ENCODE measurements at regions not wholly inside any gene's neighbourhood (a gene's known extent, or its start where the extent isn't known, plus 50 kb on each side); places are given as distances from the start of the nearest gene placed in this dataset.
"Not testable (repeated sequence)": the region's sequence is repeated elsewhere in the genome, so short reads cannot be mapped to it uniquely, and the experiment has no call there.

DNA sequence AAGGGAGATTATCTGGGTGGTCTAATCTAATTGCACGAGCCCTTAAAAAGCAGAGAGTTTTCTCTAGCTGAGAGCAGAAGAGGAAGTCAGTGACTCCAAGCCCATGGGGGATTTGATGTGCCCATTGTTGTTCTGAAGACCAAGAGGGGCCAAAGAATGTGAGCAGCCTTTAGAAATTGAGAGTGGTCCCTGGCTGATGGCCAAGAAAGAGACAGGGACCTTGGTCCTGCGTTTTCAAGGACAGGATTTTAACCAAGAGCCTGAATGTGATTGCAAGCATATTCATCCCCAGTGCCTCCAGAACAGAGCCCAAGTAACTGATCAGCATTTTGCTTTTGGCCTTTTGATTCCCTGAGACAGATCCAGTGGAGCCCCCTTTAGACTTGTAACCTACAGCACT, 1353.9 kb downstream of the AACS start:
- DNase-seq, result no peak

DNA sequence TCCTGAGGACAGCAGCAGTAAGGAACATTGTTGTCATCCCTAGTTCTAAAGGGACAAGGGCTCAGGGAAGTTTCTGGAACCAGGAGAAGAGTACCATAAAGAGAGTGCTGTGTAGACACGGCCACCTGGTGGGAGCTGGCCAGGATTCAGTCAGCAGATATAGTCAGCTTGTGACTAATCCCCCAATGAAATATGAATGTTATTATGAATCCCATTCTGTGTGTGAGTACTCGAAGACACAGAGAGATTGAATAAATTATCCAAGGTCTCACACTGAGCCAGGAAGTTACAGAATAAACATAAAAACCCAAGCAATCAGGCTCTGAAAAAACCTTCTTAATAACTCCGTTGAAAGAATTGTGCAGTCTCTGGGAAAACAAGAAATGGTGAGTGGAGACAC, 1359.5 kb downstream of the AACS start:
- no peak for DNase-seq

DNA sequence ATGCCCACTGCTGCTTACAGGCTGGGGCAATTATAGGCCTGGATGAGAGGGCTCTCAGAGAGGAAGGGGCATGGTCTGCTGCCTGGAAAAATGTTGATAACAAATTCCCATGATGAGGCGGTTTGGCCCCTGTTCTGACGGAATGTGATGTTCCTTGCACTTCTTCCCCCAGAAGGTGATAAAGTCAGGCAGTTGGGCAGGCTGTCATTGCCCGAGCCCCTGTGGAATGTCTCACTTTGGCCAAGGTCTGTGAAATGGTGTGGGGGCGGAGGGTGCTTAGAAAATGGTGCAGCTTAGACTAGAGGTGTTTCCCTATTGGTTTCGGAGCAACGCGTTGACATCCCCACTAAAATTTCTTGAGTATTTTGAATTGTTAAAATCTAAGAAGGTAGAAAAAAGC, 1360.0 kb downstream of the AACS start:
- no peak for DNase-seq

DNA sequence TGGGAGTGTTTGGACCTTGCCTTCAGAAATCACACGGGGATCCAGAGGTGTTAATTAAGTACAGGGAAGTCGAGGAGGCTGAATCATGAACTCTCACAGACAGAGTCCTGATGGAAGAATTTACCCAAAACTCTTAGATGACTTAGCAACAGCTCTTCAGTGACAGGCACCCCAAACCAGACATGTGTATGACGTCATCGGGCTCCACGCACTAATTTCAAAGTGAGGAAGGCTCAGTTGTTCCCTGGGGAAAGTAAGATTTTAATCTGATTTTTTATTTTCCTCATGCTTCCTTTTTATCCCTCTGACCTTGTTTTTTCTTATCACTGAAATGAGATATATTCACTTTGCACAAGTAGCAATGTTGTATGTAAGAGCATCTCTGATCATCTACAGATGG, 1363.5 kb downstream of the AACS start:
- DNase-seq, result no peak

DNA sequence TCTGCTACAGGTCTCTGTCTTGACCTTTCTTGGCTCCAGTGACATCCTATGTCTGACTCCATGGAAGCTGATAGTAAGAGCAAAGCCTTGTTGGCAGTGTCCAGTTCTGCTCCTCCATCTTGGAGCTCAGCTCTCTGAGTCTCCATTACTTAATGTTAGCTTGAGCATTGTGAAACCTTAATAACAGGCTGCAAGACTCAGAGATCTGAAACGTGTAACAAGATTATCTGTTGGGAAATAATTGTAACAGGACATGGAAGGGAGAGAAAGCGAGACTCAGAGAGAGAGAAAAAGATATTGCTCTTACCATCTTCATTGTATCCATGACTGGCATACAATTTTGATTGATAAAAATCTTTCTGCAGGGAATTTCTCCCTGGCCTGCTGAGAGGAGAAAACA, 1365.7 kb downstream of the AACS start:
- DNase-seq, result no peak

DNA sequence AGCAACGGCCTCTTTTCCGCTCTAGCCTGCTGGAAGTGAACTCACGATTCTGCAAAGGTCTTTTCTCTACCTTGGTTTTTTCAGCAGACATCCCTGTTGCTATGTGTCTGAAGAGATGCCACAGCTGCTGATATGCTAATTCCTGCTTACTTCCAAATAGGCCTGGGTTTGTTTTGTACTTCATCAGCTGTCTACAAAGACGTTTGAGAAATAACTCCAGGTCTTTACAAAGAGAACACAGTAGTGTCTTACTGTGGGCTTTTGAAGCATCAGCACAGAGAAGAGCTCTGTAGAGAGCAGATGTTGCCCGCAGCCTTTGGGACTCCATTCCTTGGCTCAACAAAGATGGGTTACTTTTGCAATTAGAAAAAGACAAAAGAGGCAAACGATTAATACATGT, 1366.5 kb downstream of the AACS start:
- no peak for DNase-seq

DNA sequence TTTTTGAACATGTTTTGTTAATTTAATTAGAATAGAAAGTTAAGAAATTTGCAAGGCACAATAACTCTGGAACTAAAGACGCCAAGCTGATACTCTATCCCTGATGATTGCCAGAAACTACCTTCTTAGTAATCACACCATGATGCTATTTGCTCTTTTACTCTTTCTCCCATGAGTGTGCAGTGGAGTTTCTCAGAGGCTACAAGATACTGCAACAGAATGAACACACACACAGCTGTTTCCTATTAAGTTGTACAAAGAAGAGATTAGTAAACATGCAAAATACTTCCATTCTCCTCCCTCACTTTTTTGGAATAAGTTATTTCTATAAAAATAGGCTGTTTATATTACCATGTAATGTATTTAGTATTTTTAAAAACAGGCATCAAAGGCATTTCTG, 1367.5 kb downstream of the AACS start:
- DNase-seq, result no peak

DNA sequence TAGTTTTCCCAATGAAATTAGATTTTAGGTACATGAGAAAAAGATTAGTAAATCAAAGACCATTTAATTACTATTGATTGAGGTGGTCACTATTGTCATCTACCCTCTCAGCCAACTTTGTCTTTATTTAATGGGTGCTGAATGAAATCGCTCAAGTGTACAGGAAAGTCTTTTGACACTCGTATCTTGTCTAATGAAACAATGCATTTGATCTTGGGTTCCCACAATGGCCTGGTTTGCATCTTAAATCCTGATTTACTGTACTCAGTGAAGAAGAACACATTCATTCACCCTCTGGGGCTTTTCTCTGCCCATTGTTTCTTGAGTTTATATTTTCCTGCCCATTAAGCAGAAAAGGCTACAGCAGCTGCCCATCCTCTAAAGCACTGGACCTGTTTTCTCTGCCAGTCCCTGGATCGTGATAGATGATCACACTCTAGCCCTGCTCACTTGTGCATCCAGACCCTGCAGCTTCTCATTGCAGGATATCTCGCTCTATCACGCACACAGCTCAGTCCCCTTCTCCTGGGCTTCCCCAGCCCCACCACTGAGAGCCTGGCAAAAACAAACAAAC, 1369.3 kb downstream of the AACS start:
- no peak for DNase-seq

DNA sequence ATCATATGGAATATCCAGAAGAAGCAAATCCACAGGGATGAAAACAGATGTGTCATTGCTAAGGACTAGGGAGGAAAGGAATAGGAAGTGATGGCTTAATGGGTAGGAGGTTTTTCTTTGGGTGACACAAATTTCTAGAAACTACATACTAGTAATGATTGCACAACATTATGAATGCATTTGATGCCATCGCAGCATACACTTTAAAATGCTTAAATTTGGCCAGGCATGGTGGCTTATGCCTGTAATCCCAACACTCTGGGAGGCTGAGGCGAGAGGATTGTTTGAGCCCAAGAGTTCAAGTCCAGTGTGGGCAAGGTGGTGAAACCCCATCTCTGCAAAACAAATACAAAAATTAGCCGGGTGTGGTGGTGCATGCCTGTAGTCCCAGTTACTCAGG, 1370.8 kb downstream of the AACS start:
- no peak for DNase-seq

DNA sequence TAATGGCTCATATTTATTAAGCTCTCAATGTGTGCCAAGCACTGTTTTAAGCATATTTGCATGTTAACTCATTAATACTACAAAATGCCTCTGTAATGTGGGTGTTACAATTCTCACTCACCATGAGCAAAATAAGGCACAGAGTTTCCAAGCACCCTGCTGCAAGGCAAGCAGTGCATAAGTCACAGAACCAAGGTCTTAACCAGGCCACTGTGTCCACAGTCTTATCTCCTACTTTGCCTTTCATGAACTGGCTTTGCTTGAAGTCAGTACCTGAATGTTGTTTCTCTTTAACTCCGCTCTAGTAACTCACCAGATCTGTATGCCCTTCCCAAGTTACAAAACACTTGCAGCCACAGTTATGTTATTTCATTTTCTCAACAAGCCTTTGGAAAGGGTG, 1372.7 kb downstream of the AACS start:
- DNase-seq, result no peak

DNA sequence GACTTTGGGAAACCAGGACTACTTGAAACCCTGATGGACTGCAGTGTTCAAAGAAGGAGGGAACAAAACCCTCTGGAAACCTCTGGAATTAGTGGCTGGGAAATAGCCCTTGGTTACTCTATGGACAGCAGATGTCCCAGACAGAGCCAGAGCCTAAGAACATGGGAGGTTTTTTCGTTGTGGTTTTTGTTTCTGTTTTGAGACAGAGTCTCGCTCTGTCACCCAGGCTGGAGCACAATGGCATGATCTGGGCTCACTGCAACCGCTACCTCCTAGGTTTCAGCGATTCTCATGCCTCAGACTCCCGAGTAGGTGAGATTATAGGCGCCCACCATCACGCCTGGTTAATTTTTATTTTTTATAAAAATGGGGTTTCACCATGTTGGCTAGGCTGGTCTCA, 1378.7 kb downstream of the AACS start:
- no peak for DNase-seq

DNA sequence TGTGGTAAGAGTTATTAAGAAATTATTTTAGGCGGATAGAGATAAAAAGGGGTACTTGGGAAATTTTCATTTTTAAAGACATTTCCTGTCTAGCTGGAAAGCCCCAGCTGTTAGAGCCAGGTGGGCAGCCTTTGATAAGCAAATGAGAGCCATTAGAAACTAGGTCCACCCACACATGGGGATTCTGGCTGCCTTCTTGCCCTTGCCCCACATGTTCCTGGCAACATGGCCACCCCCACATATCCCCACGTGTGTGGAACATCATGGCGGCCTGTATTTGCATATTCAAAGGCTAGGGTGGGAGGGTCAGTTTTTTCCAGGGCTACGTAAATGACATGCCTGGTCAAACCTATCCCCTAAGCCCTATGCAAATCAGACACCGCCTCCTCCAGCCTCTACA, 1382.1 kb downstream of the AACS start:
- DNase-seq, result no peak

DNA sequence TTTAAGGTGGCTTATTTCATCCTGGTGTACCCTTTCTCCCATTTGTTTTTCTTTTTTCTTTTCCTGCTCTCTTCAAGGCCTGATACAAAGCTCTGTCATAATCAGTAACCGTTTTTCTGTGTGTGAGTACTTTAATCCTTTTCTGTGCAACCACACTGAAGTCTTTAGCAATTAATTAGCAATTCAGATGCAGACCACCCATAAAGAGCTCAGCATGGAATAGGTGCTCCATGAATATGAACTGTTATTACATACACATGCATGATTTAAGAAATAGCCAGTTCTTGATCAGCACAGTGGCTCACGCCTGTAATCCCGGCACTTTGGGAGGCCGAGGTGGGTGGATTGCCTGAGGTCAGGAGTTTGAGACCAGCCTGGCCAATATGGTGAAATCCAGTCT, 1386.6 kb downstream of the AACS start:
- DNase-seq, result no peak

DNA sequence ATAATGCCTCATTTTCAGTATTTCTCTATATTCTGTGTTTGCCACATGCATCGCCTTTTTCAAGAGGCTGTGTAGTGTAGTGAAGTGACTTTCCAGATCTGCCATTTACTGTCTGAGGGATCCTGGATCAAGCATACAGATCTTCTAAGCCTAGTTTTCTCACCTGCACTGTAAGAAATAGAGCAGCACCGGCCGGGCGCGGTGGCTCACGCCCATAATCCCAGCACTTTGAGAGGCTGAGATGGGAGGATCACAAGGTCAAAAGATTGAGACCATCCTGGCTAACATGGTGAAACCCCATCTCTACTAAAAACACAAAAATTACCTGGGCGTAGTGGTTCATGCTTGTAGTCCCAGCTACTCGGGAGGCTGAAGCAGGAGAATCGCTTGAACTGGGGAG, 1387.5 kb downstream of the AACS start:
- not testable (repeated sequence) for DNase-seq

DNA sequence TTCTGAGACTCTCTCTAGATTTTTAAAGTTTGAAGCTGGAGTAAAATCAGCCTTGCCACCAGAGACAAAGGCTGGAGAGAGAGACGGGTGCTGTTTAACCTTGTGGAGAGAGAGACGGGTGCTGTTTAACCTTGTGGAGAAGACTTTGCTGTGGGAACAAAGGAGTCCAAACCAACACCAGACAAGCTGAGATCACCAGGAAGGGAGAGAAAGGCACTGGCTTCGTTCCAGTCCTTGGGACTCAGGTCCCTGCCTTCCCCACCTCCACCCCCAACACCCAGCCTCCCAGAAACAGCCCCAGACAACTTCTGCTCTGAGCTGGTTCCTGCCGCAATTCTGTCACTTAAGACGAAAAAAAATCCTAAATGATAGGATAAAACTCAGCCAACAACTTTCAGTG, 1389.3 kb downstream of the AACS start:
- DNase-seq, result no peak

DNA sequence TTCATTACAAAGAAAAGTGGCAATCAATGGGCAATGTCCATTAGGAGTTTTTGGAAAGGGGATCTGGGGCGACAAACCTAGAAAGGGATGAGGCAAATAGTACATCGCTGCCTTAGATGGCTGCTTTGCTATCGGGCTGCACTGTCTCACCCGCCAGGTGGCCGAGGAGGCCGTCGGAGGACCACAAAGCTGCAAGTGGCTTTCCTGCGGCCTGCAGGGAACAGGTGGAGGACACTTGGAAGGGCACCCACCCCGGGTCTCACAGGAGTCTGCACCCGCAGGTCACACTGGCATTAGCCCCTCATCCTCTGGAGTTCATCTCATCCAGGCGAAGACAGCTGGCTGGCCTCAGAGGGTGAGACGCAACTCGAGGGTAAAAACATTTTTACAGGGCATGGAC, 1392.5 kb downstream of the AACS start:
- DNase-seq, result no peak

DNA sequence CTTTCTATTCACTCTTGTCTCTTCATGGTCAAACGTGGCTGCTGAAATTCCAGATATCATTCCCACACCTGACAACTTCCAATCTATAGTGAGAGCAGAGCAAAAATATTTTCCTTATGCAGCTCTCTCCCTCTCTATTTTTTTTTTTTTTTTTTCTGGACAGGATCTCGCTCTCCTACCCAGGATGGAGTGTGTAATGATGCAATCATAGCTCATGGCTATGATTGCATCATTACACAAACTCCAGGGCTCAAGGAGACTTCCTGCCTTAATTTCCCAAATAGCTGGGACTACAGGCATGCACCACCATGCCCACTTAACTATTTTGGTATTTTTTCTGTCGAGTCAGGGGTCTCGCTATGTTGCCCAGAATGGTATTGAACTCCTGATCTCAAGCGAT, 1398.9 kb downstream of the AACS start:
- DNase-seq, result no peak

DNA sequence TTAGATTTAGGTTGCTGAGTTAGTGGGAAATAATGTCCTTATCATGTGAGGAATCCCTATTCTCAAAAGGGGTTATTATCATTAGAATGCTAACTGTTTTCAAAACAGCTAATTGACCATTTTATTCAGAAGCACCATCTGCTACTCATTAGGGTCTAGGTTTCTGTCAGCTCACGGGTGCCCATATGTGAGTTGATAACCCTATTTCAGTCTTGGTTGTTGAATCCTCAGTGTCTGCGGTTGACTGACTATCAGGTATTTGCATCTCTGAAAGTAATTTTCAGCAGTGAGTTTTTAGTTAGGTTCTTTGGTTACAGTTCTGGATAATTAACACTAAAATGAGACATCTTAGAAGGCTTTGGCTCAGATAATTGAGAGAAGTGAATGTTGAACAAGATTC, 1404.0 kb downstream of the AACS start:
- no peak for DNase-seq

DNA sequence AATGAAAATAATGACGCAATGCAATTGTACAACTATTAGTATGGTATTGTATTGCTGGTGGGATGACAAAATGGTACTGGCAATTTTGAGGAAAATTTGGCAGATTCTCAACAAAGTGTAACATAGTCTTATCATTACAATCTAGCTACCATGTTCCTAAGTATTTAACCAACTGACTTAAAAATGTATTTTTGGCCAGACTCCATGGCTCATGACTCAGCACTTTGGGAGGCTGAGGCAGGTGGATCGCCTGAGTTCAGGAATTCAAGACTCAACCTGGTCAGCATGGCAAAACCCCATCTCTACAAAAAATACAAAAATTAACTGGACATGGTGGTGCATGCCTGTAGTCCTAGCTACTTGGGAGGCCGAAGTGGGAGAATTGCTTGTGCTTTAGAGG, 1409.5 kb downstream of the AACS start:
- no peak for DNase-seq

DNA sequence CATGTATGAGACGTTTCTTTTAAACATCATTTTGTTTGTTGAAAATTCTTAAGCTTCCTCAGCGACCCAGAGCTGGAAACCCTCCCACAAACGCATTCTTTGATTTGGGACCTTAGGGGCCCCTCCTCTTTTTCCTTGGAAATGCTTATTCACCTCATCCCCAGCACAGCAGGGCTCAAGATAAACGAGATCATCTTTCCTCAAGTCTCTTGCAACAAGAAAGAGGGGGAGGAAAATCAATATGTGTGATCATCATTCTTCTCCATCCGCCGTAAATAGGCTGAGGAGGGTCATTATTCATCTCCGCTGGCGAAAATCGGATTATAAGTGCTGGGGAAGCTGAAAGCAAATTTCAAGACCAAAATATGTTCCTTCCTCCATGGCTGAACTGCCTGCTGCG, 1415.2 kb downstream of the AACS start:
- DNase-seq, result no peak

DNA sequence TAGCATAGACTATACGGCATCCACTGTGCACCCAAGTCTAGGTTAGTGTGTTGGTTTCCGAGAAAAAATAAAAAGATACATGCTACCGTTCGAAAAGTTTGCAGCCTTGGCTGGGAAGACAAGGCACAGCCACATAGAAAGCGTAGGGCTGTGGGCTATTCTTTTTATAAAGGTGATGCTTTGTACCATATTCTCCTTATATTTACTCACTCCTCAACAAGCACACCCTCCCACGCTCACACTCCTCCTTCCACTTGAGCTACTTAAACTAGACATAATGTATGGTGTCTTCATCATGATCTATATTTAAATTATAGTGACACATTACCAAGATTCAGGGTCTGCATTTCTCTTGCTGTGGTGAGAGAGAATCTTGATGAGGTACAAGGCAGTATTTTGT, 1416.5 kb downstream of the AACS start:
- DNase-seq, result no peak

DNA sequence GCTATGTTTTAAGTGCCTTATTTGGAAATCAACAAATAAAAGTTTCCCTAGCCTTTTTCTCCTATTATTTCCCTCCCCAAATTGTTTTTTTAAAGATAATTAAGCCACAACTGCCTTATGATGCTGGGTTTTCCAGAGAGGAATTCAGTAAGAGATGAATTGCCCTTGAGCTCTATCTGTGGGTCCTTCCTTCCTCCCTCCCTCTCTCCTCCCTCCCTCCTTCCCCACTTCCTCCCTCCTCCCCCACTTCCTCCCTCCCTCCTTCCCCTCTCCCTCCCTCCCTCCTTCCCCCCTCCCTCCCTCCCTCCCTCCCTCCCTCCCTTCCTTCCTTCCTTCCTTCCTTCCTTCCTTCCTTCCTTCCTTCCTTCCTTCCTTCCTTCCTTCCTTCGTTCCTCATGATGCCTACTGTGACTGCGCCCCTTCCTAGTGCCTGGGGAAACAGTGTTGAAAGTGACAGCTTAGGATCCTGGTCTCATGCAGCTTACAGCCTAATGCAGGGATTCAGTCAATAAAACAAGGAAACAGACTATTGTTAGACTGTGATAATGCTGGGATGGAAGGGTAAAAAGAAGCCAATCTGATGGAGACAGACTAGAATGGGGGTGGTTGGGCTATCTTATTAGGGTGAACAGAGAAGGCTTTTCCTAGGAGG, 1417.1 kb downstream of the AACS start:
- DNase-seq, result no peak

DNA sequence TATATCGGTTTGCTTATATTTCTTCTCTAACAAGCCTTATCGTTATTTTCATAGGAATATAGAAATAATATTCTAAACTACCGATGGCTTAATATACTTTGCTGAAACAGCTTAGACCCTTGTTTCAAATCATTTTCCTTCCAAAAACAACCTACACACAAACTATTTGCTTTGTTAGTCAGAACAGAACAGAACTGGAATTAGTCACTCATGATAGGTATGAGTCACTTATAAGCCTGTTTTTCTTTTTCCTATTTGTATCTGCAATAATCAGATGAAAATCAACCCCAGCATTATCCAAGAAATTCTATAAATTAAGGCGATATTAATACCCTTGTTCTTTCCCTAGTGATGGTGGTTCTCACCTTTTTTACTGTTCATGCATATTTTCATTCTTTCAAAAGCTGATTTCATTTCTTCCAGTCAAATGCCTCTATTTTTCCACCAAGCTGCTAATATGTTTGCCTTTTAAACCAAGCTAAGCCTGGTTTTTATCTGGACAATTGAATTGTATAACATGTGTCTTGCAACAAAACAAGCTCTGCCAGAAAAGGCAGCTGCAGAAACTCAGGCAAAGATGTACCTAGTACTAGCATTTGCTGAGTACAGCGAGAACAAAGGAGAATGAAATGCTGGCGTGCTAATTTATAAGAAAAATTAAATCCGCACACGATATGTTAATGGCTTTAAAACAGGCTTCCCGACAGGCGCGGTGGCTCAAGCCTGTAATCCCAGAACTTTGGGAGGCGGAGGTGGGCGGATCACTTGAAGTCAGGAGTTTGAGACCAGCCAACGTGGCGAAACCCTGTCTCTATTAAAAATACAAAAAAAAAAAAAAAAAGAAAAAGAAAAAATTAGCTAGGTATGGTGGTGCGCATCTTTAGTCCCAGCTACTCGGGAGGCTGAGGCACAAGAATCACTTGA, 1418.2 kb downstream of the AACS start:
- no peak for DNase-seq

DNA sequence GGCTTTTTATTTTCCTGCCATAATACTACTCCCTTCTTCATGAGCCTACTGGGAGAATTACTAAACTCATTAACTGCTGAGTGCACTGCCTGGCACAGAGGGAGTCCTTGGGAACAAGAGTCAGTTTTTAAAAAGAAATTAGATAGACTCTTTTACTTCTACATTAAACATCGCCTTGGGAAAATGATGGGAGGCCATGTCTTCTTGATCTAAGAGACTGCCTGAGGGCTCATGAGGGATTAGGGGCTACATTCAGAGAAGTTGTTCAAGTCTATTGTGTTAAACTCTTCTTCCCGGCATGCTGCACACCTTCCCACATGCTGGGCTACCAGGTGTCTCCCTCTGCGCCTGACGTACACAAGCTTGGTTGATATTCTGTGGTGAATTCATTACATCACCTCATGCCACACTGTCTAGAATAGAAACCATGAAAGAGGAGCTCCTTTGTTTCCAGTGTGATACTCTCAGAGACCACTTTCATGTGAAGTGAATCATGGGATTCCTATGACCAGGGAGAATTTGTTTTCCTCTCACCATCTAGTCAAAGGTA, 1422.3 kb downstream of the AACS start:
- no peak for DNase-seq

Data from activated CD4-positive, alpha-beta T cell treated with anti-CD3 and anti-CD28 coated beads, Interleukin-2, amount 50 U/mL, for 4 hours (primary cell).